GM12878 (cell line): ENCODE measurements at regions not wholly inside any gene's neighbourhood (a gene's known extent, or its start where the extent isn't known, plus 50 kb on each side); places are given as distances from the start of the nearest gene placed in this dataset.

Experiments used
- BACH1 ChIP-seq: fragments of 450-650 bp; IDR thresholded peaks from 2 replicates; pipeline ENCODE4 v1.6.1; 2017; ENCODE audit warnings: mild to moderate bottlenecking, borderline replicate concordance
- BCL11A ChIP-seq: IDR thresholded peaks from 2 replicates; pipeline ENCODE4 v1.6.1; 2011; ENCODE audit warnings: low read depth, low read length
- CTCF ChIP-seq, 3 experiments: IDR thresholded peaks in 2 of 3; conservative IDR thresholded peaks in 1 of 3; 2 replicates each; pipeline ENCODE4 v1.5.1; 2011; ENCODE audit warnings: low read depth in 3 of 3, low read length in 3 of 3, mild to moderate bottlenecking in 3 of 3, control low read depth in 2 of 3, moderate library complexity in 2 of 3, inconsistent platforms in 1 of 3, mixed read lengths in 1 of 3; ENCODE audit not compliant: control insufficient read depth in 2 of 3, insufficient read depth in 1 of 3; ENCODE audit errors: extremely low read depth in 1 of 3
- E2F4 ChIP-seq: IDR thresholded peaks from 2 replicates; pipeline ENCODE4 v1.6.1; 2012; ENCODE audit warnings: low read depth, low read length, improper control_type of control experiment
- EP300 ChIP-seq, 2 experiments: fragments of 150-350 bp in 1 of 2; IDR thresholded peaks; 2 replicates each; pipeline ENCODE4 v1.6.1; 2011 to 2012; ENCODE audit warnings: low read depth in 2 of 2, low read length in 2 of 2, borderline replicate concordance in 1 of 2, improper control_type of control experiment in 1 of 2, inconsistent platforms in 1 of 2; ENCODE audit not compliant: control insufficient read depth in 1 of 2
- FOS ChIP-seq: IDR thresholded peaks from 3 replicates; pipeline ENCODE4 v1.6.1; 2011; ENCODE audit warnings: borderline replicate concordance; ENCODE audit not compliant: insufficient read length; ENCODE audit errors: extremely low read depth
- HDGF ChIP-seq: fragments of 450-650 bp; IDR thresholded peaks from 2 replicates; pipeline ENCODE4 v1.6.1; 2016; ENCODE audit warnings: antibody characterized with exemption
- IKZF1 ChIP-seq: fragments of 450-650 bp; conservative IDR thresholded peaks from 2 replicates; pipeline ENCODE4 v1.6.1; 2017; ENCODE audit warnings: antibody characterized with exemption, mild to moderate bottlenecking
- MEF2A ChIP-seq: IDR thresholded peaks from 2 replicates; pipeline ENCODE4 v1.6.1; 2011; ENCODE audit warnings: low read depth, mild to moderate bottlenecking, low read length, moderate library complexity; ENCODE audit not compliant: insufficient read depth
- MEF2B ChIP-seq: fragments of 450-650 bp; IDR thresholded peaks from 2 replicates; pipeline ENCODE4 v1.6.1; 2018; ENCODE audit warnings: mild to moderate bottlenecking, moderate library complexity; ENCODE audit not compliant: partially characterized antibody, poor library complexity, severe bottlenecking
- MXI1 ChIP-seq: fragments of 150-350 bp; IDR thresholded peaks from 2 replicates; pipeline ENCODE4 v1.6.1; 2011; ENCODE audit warnings: low read depth, mild to moderate bottlenecking, inconsistent platforms, low read length, improper control_type of control experiment
- NFYA ChIP-seq: IDR thresholded peaks from 2 replicates; pipeline ENCODE4 v1.6.1; 2011; ENCODE audit warnings: low read depth, mild to moderate bottlenecking, low read length, improper control_type of control experiment, borderline replicate concordance
- NR2C1 ChIP-seq: fragments of 450-650 bp; IDR thresholded peaks from 2 replicates; pipeline ENCODE4 v1.6.1; 2017; ENCODE audit warnings: antibody characterized with exemption, mild to moderate bottlenecking, moderate library complexity
- NR2F1 ChIP-seq: fragments of 450-650 bp; conservative IDR thresholded peaks from 2 replicates; pipeline ENCODE4 v1.6.1; 2017; ENCODE audit warnings: mild to moderate bottlenecking
- PAX5 ChIP-seq: IDR thresholded peaks from 2 replicates; pipeline ENCODE4 v1.6.1; 2011; ENCODE audit warnings: low read depth, low read length, borderline replicate concordance
- PML ChIP-seq: IDR thresholded peaks from 2 replicates; pipeline ENCODE4 v1.6.1; 2012; ENCODE audit warnings: low read length, inconsistent platforms
- POU2F2 ChIP-seq: IDR thresholded peaks from 3 replicates; pipeline ENCODE4 v1.6.1; 2011; ENCODE audit warnings: low read depth, mild to moderate bottlenecking, low read length, borderline replicate concordance
- RBBP5 ChIP-seq: fragments of 200-600 bp; sonication (generic); conservative IDR thresholded peaks from 2 replicates; pipeline ENCODE4 v1.6.1; 2016
- RELA ChIP-seq: fragments of 450-650 bp; IDR thresholded peaks from 2 replicates; pipeline ENCODE4 v1.8.0; 2014; ENCODE audit warnings: borderline replicate concordance; ENCODE audit not compliant: partially characterized antibody
- RUNX3 ChIP-seq: IDR thresholded peaks from 2 replicates; pipeline ENCODE4 v1.6.1; 2012; ENCODE audit warnings: low read length, inconsistent platforms
- SIX5 ChIP-seq: IDR thresholded peaks from 2 replicates; pipeline ENCODE4 v1.6.1; 2011; ENCODE audit warnings: mild to moderate bottlenecking, low read depth, low read length, moderate library complexity; ENCODE audit not compliant: severe bottlenecking
- SP1 ChIP-seq: IDR thresholded peaks from one replicate; pipeline ENCODE4 v1.6.1; 2011; ENCODE audit warnings: low read depth, low read length
- TCF7 ChIP-seq: IDR thresholded peaks from 2 replicates; pipeline ENCODE4 v1.6.1; 2014; ENCODE audit warnings: antibody characterized with exemption, borderline replicate concordance
- ZNF217 ChIP-seq: fragments of 450-650 bp; IDR thresholded peaks from 2 replicates; pipeline ENCODE4 v1.6.1; 2017; ENCODE audit warnings: antibody characterized with exemption, mild to moderate bottlenecking
- ZNF622 ChIP-seq: fragments of 450-650 bp; IDR thresholded peaks from 2 replicates; pipeline ENCODE4 v1.6.1; 2017; ENCODE audit warnings: mild to moderate bottlenecking, inconsistent platforms

GRCh38 chr10:113982769-113983168 lies 60.9 kb upstream of the ADRB1 start (continued):
- TF ChIP-seq ZNF622 (no peak), CTCF (IDR thresholded peaks at IDR 0.05 in 2 of 3, conservative IDR thresholded peaks at IDR 0.05 in 1 of 3; ENCODE audit: control insufficient read depth in 2 of 3, extremely low read depth in 1 of 3, insufficient read depth in 1 of 3, low read depth in 3 of 3, low read length in 3 of 3) (no peak), EP300 (IDR thresholded peaks at IDR 0.05; ENCODE audit: borderline replicate concordance in 1 of 2, control insufficient read depth in 1 of 2, low read depth in 2 of 2, low read length in 2 of 2) (no peak), E2F4 (no peak), MEF2A (peak; percentile 87), PML (no peak), IKZF1 (peak; percentile 19; the same call in 1 of the 2 replicates), NFYA (no peak), HDGF (no peak), SIX5 (no peak), TCF7 (no peak), POU2F2 (no peak), NR2C1 (no peak), MEF2B (peak; percentile 61), FOS (no peak), BCL11A (no peak), MXI1 (no peak), SP1 (no peak), RELA (no peak), ZNF217 (no peak), NR2F1 (peak; percentile 37; the same call in 1 of the 2 replicates), PAX5 (no peak), RUNX3 (peak; percentile 66), BACH1 (no peak), RBBP5 (no peak)
